H9 (cell line): ENCODE measurements at regions not wholly inside any gene's neighbourhood (a gene's known extent, or its start where the extent isn't known, plus 50 kb on each side); places are given as distances from the start of the nearest gene placed in this dataset.

ENCODE experiments used
- DNase-seq: peaks from one replicate; pipeline ENCODE4 v3.0.0-alpha.2; 2017
- H2AFZ ChIP-seq: one replicate; pipeline ENCODE4 v1.6.1; 2013; ENCODE audit warnings: mild to moderate bottlenecking, low read length, control low read depth, moderate library complexity
- H2AK5ac ChIP-seq: 2 replicates; pipeline ENCODE4 v1.6.1; 2013; ENCODE audit warnings: low read length, control low read depth, mixed read lengths; ENCODE audit not compliant: insufficient read length
- H2BK120ac ChIP-seq: one replicate; pipeline ENCODE4 v1.6.1; 2013; ENCODE audit warnings: low read depth, mild to moderate bottlenecking, low read length, control low read depth, inconsistent platforms; ENCODE audit not compliant: poor library complexity, severe bottlenecking
- H2BK12ac ChIP-seq: 2 replicates; pipeline ENCODE4 v1.6.1; 2013; ENCODE audit warnings: low read length, control low read depth, mixed read lengths, low read depth; ENCODE audit not compliant: insufficient read length
- H2BK15ac ChIP-seq: 2 replicates; pipeline ENCODE4 v1.6.1; 2013; ENCODE audit warnings: low read depth, low read length, control low read depth
- H2BK20ac ChIP-seq: one replicate; pipeline ENCODE4 v1.6.1; 2013; ENCODE audit warnings: low read depth, mild to moderate bottlenecking, low read length, control low read depth, inconsistent platforms; ENCODE audit not compliant: poor library complexity, severe bottlenecking
- H2BK5ac ChIP-seq: 2 replicates; pipeline ENCODE4 v1.6.1; 2013; ENCODE audit warnings: low read length, control low read depth, mixed read lengths; ENCODE audit not compliant: insufficient read length
- H3K14ac ChIP-seq: 2 replicates; pipeline ENCODE4 v1.6.1; 2013; ENCODE audit warnings: low read length, control low read depth; ENCODE audit not compliant: insufficient read depth
- H3K18ac ChIP-seq: 2 replicates; pipeline ENCODE4 v1.6.1; 2013; ENCODE audit warnings: low read depth, mild to moderate bottlenecking, mixed read lengths, low read length, control low read depth; ENCODE audit not compliant: insufficient read length
- H3K23ac ChIP-seq: 2 replicates; pipeline ENCODE4 v1.6.1; 2013; ENCODE audit warnings: low read length, control low read depth, mixed read lengths, low read depth; ENCODE audit not compliant: insufficient read length
- H3K23me2 ChIP-seq: 2 replicates; pipeline ENCODE4 v1.6.1; 2013; ENCODE audit warnings: low read depth, mild to moderate bottlenecking, mixed read lengths, low read length, control low read depth; ENCODE audit not compliant: insufficient read length, poor library complexity, severe bottlenecking
- H3K27ac ChIP-seq: 2 replicates; pipeline ENCODE4 v1.5.1; 2013; ENCODE audit warnings: low read length, control low read depth, mixed read lengths, low read depth; ENCODE audit not compliant: insufficient read length
- H3K27me3 ChIP-seq: 2 replicates; pipeline ENCODE4 v1.6.1; 2013; ENCODE audit warnings: low read length, control low read depth, inconsistent platforms; ENCODE audit not compliant: insufficient read depth
- H3K4ac ChIP-seq: 2 replicates; pipeline ENCODE4 v1.6.1; 2013; ENCODE audit warnings: low read depth, mild to moderate bottlenecking, control low read depth, inconsistent platforms, low read length, moderate library complexity
- H3K4me1 ChIP-seq: 2 replicates; pipeline ENCODE4 v1.6.1; 2013; ENCODE audit warnings: low read length, control low read depth, inconsistent platforms; ENCODE audit not compliant: insufficient read depth
- H3K4me2 ChIP-seq: 2 replicates; pipeline ENCODE4 v1.6.1; 2013; ENCODE audit warnings: low read length, control low read depth, mixed read lengths; ENCODE audit not compliant: insufficient read length, insufficient read depth
- H3K56ac ChIP-seq: 2 replicates; pipeline ENCODE4 v1.6.1; 2013; ENCODE audit warnings: low read depth, mild to moderate bottlenecking, mixed read lengths, low read length, control low read depth; ENCODE audit not compliant: insufficient read length
- H3K79me1 ChIP-seq: 2 replicates; pipeline ENCODE4 v1.6.1; 2013; ENCODE audit warnings: low read depth, mild to moderate bottlenecking, moderate library complexity, low read length, control low read depth, inconsistent platforms; ENCODE audit not compliant: insufficient read depth, poor library complexity, severe bottlenecking
- H3K79me2 ChIP-seq: 2 replicates; pipeline ENCODE4 v1.6.1; 2013; ENCODE audit warnings: low read length, control low read depth, inconsistent platforms; ENCODE audit not compliant: insufficient read depth
- H3K9ac ChIP-seq: 2 replicates; pipeline ENCODE4 v1.6.1; 2013; ENCODE audit warnings: low read length, control low read depth, mixed read lengths; ENCODE audit not compliant: insufficient read length; ENCODE audit errors: extremely low read depth
- H3K9me3 ChIP-seq: one replicate; pipeline ENCODE4 v1.6.1; 2013; ENCODE audit warnings: low read depth, low read length, inconsistent platforms; ENCODE audit not compliant: control insufficient read depth
- H3T11ph ChIP-seq: one replicate; pipeline ENCODE4 v1.6.1; 2013; ENCODE audit warnings: mild to moderate bottlenecking, low read length, control low read depth, inconsistent platforms
- H4K20me1 ChIP-seq: one replicate; pipeline ENCODE4 v1.6.1; 2013; ENCODE audit not compliant: control insufficient read depth, insufficient read length, insufficient read depth
- H4K5ac ChIP-seq: 2 replicates; pipeline ENCODE4 v1.6.1; 2013; ENCODE audit warnings: low read depth, mild to moderate bottlenecking, mixed read lengths, low read length, control low read depth; ENCODE audit not compliant: insufficient read length
- H4K8ac ChIP-seq: replicated peaks from 2 replicates; pipeline ENCODE4 v1.6.1; 2013; ENCODE audit warnings: low read length, control low read depth, mixed read lengths, low read depth; ENCODE audit not compliant: insufficient read length
- H4K91ac ChIP-seq: 2 replicates; pipeline ENCODE4 v1.6.1; 2013; ENCODE audit warnings: low read depth, mild to moderate bottlenecking, moderate library complexity, mixed read lengths, low read length, control low read depth; ENCODE audit not compliant: insufficient read length
- H3K27ac Mint-ChIP-seq, 3 experiments: 2 replicates in 2 of 3; 3 replicates in 1 of 3; pipeline ENCODE4 v1.8.0; 2020 to 2021; ENCODE audit warnings: mixed read lengths in 3 of 3, mild to moderate bottlenecking in 1 of 3, moderate library complexity in 1 of 3
- H3K27me3 Mint-ChIP-seq: 2 replicates; pipeline ENCODE4 v1.8.0; 2021; ENCODE audit warnings: low read depth, mild to moderate bottlenecking, moderate library complexity, mixed read lengths
- H3K36me3 Mint-ChIP-seq, 3 experiments: 2 replicates in 2 of 3; 3 replicates in 1 of 3; pipeline ENCODE4 v1.8.0; 2020 to 2021; ENCODE audit warnings: low read depth in 3 of 3, mixed read lengths in 3 of 3; ENCODE audit not compliant: insufficient read depth in 1 of 3
- H3K4me1 Mint-ChIP-seq, 2 experiments: 2 replicates each; pipeline ENCODE4 v1.8.0; 2020; ENCODE audit warnings: mixed read lengths in 2 of 2
- H3K4me3 Mint-ChIP-seq, 2 experiments: 2 replicates in 1 of 2; 3 replicates in 1 of 2; pipeline ENCODE4 v1.8.0; 2020 to 2021; ENCODE audit warnings: mild to moderate bottlenecking in 2 of 2, mixed read lengths in 2 of 2, moderate library complexity in 1 of 2
- H3K9me3 Mint-ChIP-seq, 2 experiments: 2 replicates in 1 of 2; 3 replicates in 1 of 2; pipeline ENCODE4 v1.8.0; 2020; ENCODE audit warnings: mild to moderate bottlenecking in 2 of 2, mixed read lengths in 2 of 2, moderate library complexity in 1 of 2
- WGBS: extraction: QIAGEN DNeasy Blood & Tissue Kit; methylation state at CpG from one replicate; pipeline ENCODE4 v1.1.7; 2013; ENCODE audit warnings: missing lambda C conversion rate, low lambda C conversion rate, mixed read lengths; ENCODE audit not compliant: insufficient read length; ENCODE audit errors: extremely low coverage; 5-methylcytosine and 5-hydroxymethylcytosine counted together
- TF ChIP-seq, protein P1 (sequence below): fragments of 200-600 bp; sonication (generic); conservative IDR thresholded peaks from 3 replicates; pipeline ENCODE4 v1.8.0; 2021; ENCODE audit warnings: antibody characterized with exemption, mild to moderate bottlenecking

- no peaks in the 10 kb centered on the region for H3K27me3 ChIP-seq
- no peak overlapping the region for H2BK120ac ChIP-seq
- no peak overlapping the region for H2BK15ac ChIP-seq
- Mint-ChIP-seq H3K4me1 (peaks cover 0 to 5% of the 10 kb centered on the region in 2 experiments; a peak in 2 of 4 replicates), H3K36me3 (no peaks in the 10 kb centered on the region), H3K9me3 (no peaks in the 10 kb centered on the region), H3K4me3 (no peak overlapping the region), H3K27ac (no peak overlapping the region), H3K27me3 (peaks cover 2% of the 10 kb centered on the region)
- no peak overlapping the region for H2AFZ ChIP-seq
- H2AK5ac ChIP-seq = no peak overlapping the region
- H3K79me2 ChIP-seq = no peaks in the 10 kb centered on the region
- no peak overlapping the region for H3K14ac ChIP-seq
- H4K91ac ChIP-seq = no peak overlapping the region
- no peaks in the 10 kb centered on the region; the same call in 1 of the 2 replicates for H3K4me1 ChIP-seq
- H3K27ac ChIP-seq = no peak overlapping the region
- H3T11ph ChIP-seq = no peak overlapping the region
- H3K9ac ChIP-seq = no peak overlapping the region
- no peak overlapping the region for H3K4me2 ChIP-seq
- peak; percentile 69 for DNase-seq
- H4K5ac ChIP-seq = no peak overlapping the region
- H3K9me3 ChIP-seq = no peaks in the 10 kb centered on the region
- TF ChIP-seq, protein P1, sequence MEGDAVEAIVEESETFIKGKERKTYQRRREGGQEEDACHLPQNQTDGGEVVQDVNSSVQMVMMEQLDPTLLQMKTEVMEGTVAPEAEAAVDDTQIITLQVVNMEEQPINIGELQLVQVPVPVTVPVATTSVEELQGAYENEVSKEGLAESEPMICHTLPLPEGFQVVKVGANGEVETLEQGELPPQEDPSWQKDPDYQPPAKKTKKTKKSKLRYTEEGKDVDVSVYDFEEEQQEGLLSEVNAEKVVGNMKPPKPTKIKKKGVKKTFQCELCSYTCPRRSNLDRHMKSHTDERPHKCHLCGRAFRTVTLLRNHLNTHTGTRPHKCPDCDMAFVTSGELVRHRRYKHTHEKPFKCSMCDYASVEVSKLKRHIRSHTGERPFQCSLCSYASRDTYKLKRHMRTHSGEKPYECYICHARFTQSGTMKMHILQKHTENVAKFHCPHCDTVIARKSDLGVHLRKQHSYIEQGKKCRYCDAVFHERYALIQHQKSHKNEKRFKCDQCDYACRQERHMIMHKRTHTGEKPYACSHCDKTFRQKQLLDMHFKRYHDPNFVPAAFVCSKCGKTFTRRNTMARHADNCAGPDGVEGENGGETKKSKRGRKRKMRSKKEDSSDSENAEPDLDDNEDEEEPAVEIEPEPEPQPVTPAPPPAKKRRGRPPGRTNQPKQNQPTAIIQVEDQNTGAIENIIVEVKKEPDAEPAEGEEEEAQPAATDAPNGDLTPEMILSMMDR = no peak
- H4K20me1 ChIP-seq = no peaks in the 10 kb centered on the region
- WGBS = no CpG with 5 or more reads among the region's 3 CpGs
- no peak overlapping the region for H3K4ac ChIP-seq
- H3K23ac ChIP-seq = no peak overlapping the region
- H3K23me2 ChIP-seq = no peaks in the 10 kb centered on the region
- no peak overlapping the region for H4K8ac ChIP-seq
- H3K56ac ChIP-seq = no peak overlapping the region
- no peak overlapping the region for H2BK12ac ChIP-seq
- no peak overlapping the region for H2BK20ac ChIP-seq
- no peak overlapping the region for H3K18ac ChIP-seq
- H3K79me1 ChIP-seq = no peaks in the 10 kb centered on the region
- H2BK5ac ChIP-seq = no peak overlapping the region
Measured at GRCh38 chr5:175321927-175322532, 122.0 kb downstream of the DRD1 start.
